K562 (cell line): ENCODE measurements at regions not wholly inside any gene's neighbourhood (a gene's known extent, or its start where the extent isn't known, plus 50 kb on each side); places are given as distances from the start of the nearest gene placed in this dataset.
A peak's percentile ranks its signal among the peaks of the same experiment; 100 is the strongest.

ENCODE experiments used
- ATAC-seq: fragments of 200-7000 bp; cut with Tn5 transposase; 3 replicates; pipeline ENCODE4 v1.9.1; 2020; ENCODE audit warnings: moderate library complexity
- BruUV-seq: library from RNA; stranded (reverse); fragments of 400-500 nt; replicated peaks from 2 replicates; lab custom pipeline; 2021; lab: Mats Ljungman, UMichigan
- CTCF ChIA-PET: fragments of 300-600 bp; formaldehyde crosslinking; extraction: SDS; loops from one replicate; lab custom pipeline; 2021; ENCODE audit warnings: low intra/inter-chr PET ratio; lab: Yijun Ruan, JAX
- POLR2A ChIA-PET: fragments of 300-600, 350-650 bp; sonication (Branson Sonifier 250); formaldehyde crosslinking; extraction: SDS; loops from one replicate; lab custom pipeline; 2021; ENCODE audit warnings: antibody characterized with exemption, inconsistent platforms; lab: Yijun Ruan, JAX
- DNase-seq, 4 experiments: peaks; one replicate each; pipeline versions ENCODE4 v3.0.0 to v3.0.0-alpha.2; 2011 to 2018; ENCODE audit warnings: low spot score in 3 of 4, mixed read lengths in 3 of 4; ENCODE audit errors: extremely low read depth in 1 of 4
- FAIRE-seq: peaks from 2 replicates; lab custom pipeline; 2011; peaks lifted over from hg19 to GRCh38; lab: Jason Lieb, UNC
- H2AFZ ChIP-seq: 2 replicates; pipeline ENCODE4 v1.6.0; 2011; ENCODE audit warnings: low read depth, low read length, control low read depth, inconsistent platforms
- H3K27ac ChIP-seq: fragments of 200-600 bp; 3 replicates; pipeline ENCODE4 v1.8.0; 2011; ENCODE audit warnings: low read depth, mild to moderate bottlenecking, control low read depth, inconsistent platforms, low read length, moderate library complexity, mixed read lengths; ENCODE audit errors: extremely low read depth
- H3K27me3 ChIP-seq, 2 experiments: fragments of 300-600 bp in 1 of 2; 2 replicates in 1 of 2; 3 replicates in 1 of 2; pipeline versions ENCODE4 v1.6.0 to v1.8.0; 2011; ENCODE audit warnings: inconsistent platforms in 2 of 2, low read length in 2 of 2, mild to moderate bottlenecking in 1 of 2, mixed read lengths in 1 of 2, moderate library complexity in 1 of 2; ENCODE audit not compliant: control insufficient read depth in 2 of 2, insufficient read depth in 2 of 2
- H3K36me3 ChIP-seq: fragments of 300-600 bp; 3 replicates; pipeline ENCODE4 v1.8.0; 2011; ENCODE audit warnings: mild to moderate bottlenecking, low read length, inconsistent platforms; ENCODE audit not compliant: control insufficient read depth, insufficient read depth
- H3K4me1 ChIP-seq, 2 experiments: fragments of 200-600 bp in 1 of 2; replicated peaks in 1 of 2; 2 replicates in 1 of 2; 3 replicates in 1 of 2; pipeline versions ENCODE4 v1.5.1 to v1.8.0; 2011; ENCODE audit warnings: inconsistent platforms in 2 of 2, low read length in 2 of 2, mild to moderate bottlenecking in 1 of 2, mixed read lengths in 1 of 2, moderate library complexity in 1 of 2; ENCODE audit not compliant: control insufficient read depth in 2 of 2, insufficient read depth in 2 of 2
- H3K4me2 ChIP-seq: 2 replicates; pipeline ENCODE4 v1.6.1; 2011; ENCODE audit warnings: low read length, control low read depth, inconsistent platforms, mixed read lengths; ENCODE audit not compliant: insufficient read depth
- H3K4me3 ChIP-seq: fragments of 200-600 bp; sonication (generic), shearing (Covaris generic); 2 replicates; pipeline ENCODE4 v1.5.1; 2016; ENCODE audit warnings: control low read depth, inconsistent platforms
- H3K79me2 ChIP-seq: fragments of 200-600 bp; 3 replicates; pipeline ENCODE4 v1.8.0; 2011; ENCODE audit warnings: low read length, inconsistent platforms; ENCODE audit not compliant: control insufficient read depth, insufficient read depth
- H3K9ac ChIP-seq, 2 experiments: 2 replicates each; pipeline versions ENCODE4 v1.6.0 to v1.6.1; 2011; ENCODE audit warnings: low read depth in 2 of 2, low read length in 2 of 2, control low read depth in 1 of 2, inconsistent platforms in 1 of 2, mild to moderate bottlenecking in 1 of 2, mixed read lengths in 1 of 2; ENCODE audit not compliant: insufficient read depth in 1 of 2
- H3K9me1 ChIP-seq: one replicate; pipeline ENCODE4 v1.6.0; 2011; ENCODE audit warnings: inconsistent platforms, mild to moderate bottlenecking, low read length, moderate library complexity; ENCODE audit not compliant: control insufficient read depth, insufficient read depth
- H3K9me3 ChIP-seq: replicated peaks from 2 replicates; pipeline ENCODE4 v1.5.1; 2011; ENCODE audit warnings: low read depth, low read length, inconsistent platforms; ENCODE audit not compliant: control insufficient read depth, insufficient read depth
- H4K20me1 ChIP-seq: replicated peaks from 2 replicates; pipeline ENCODE4 v1.6.1; 2011; ENCODE audit warnings: low read length, inconsistent platforms, mixed read lengths; ENCODE audit not compliant: control insufficient read depth, insufficient read depth
- CHD2 ChIP-seq: IDR thresholded peaks from 2 replicates; pipeline ENCODE4 v1.6.1; 2011; ENCODE audit warnings: low read depth, low read length
- CXXC5 ChIP-seq: fragments of 250-450 bp; sonication (Bioruptor Pico); IDR thresholded peaks from 2 replicates; pipeline ENCODE4 v1.8.0; 2022; ENCODE audit warnings: inconsistent platforms, mild to moderate bottlenecking, moderate library complexity
- FOXK1 ChIP-seq: sonication (generic); formaldehyde crosslinking; IDR thresholded peaks from 2 replicates; pipeline ENCODE4 v1.8.0; 2022; ENCODE audit warnings: missing genetic modification reagents, mild to moderate bottlenecking, borderline replicate concordance
- FOXM1 ChIP-seq, 2 experiments: fragments of 450-650 bp in 1 of 2; sonication (generic) in 1 of 2; formaldehyde crosslinking in 1 of 2; IDR thresholded peaks; 2 replicates each; pipeline versions ENCODE4 v1.6.1 to v1.9.0; 2017 to 2022; ENCODE audit warnings: low read depth in 2 of 2, mild to moderate bottlenecking in 2 of 2, missing genetic modification reagents in 1 of 2, moderate library complexity in 1 of 2
- WGBS: fragments of 100-300 bp; shearing (Covaris generic); methylation state at CpG from one replicate; pipeline ENCODE4 v1.1.6; 2016; ENCODE audit warnings: low coverage, mixed read lengths; ENCODE audit not compliant: insufficient coverage; ENCODE audit errors: missing lambda C conversion rate; 5-methylcytosine and 5-hydroxymethylcytosine counted together
- in situ Hi-C: fragments of 300-500 bp; cut with MboI; formaldehyde crosslinking; loops from 4 replicates; pipeline ENCODE4 v1.15.0; 2018; ENCODE audit warnings: inconsistent platforms, mixed read lengths
- intact Hi-C: fragments of 100-400 bp; cut with micrococcal nuclease; formaldehyde crosslinking; loops from 2 replicates; pipeline ENCODE4 v1.14.2; 2022
- TF ChIP-seq, protein P1 (sequence below): fragments of 250-450 bp; sonication (Bioruptor Pico); IDR thresholded peaks from 2 replicates; pipeline ENCODE4 v1.4.0; 2020; ENCODE audit warnings: mild to moderate bottlenecking, moderate library complexity, borderline replicate concordance
- TF ChIP-seq, protein P2 (sequence below), 2 experiments: fragments of 450-650 bp in 1 of 2; sonication (generic) in 1 of 2; formaldehyde crosslinking in 1 of 2; IDR thresholded peaks in 1 of 2; conservative IDR thresholded peaks in 1 of 2; 2 replicates each; pipeline versions ENCODE4 v1.6.1 to v1.8.1; 2016 to 2023; ENCODE audit warnings: mild to moderate bottlenecking in 2 of 2, moderate library complexity in 2 of 2, inconsistent platforms in 1 of 2, missing genetic modification reagents in 1 of 2

DNA sequence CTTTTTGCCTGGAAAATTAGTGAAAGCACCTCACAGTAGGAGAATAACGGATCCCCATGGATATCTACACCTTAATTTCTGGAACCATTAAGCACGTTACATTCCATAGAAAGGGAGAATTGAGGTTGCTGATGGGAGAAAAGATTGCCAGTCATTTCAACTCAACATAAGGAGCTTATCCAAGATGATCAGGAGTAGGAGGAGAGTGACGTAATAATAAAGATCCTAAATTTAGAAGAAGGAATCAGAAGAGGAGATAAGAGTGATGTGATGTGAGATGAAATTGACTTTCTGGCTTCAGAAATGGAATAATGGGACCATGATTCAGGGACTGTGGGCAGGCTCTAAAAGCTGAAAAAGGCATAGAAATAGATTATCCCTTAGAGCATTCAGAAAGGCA, 1017.8 kb upstream of the CHAC2 start:
- H2AFZ ChIP-seq = no peak overlapping the region
- 0% methylated on average over 3 of the region's 3 CpGs for WGBS
- H3K4me2 ChIP-seq = no peak overlapping the region
- FAIRE-seq (no peak), DNase-seq (no peak), ATAC-seq (no peak)
- in situ Hi-C loops = no loop called here
- H3K27me3 ChIP-seq = no peaks in the 10 kb centered on the region
- H3K79me2 ChIP-seq = no peaks in the 10 kb centered on the region
- no peak overlapping the region for H3K27ac ChIP-seq
- no peaks in the 10 kb centered on the region for H4K20me1 ChIP-seq
- H3K36me3 ChIP-seq = no peaks in the 10 kb centered on the region
- intact Hi-C loops = no loop called here
- ChIA-PET CTCF (no interaction called here), POLR2A (no interaction called here)
- H3K9me1 ChIP-seq = no peaks in the 10 kb centered on the region
- no peak overlapping the region for H3K9ac ChIP-seq
- H3K4me3 ChIP-seq = no peak overlapping the region
- no peaks in the 10 kb centered on the region for H3K4me1 ChIP-seq
- TF ChIP-seq FOXK1 (CRISPR knock-in tag) (no peak), CXXC5 (CRISPR knock-in tag) (no peak)
- TF ChIP-seq, protein P1, sequence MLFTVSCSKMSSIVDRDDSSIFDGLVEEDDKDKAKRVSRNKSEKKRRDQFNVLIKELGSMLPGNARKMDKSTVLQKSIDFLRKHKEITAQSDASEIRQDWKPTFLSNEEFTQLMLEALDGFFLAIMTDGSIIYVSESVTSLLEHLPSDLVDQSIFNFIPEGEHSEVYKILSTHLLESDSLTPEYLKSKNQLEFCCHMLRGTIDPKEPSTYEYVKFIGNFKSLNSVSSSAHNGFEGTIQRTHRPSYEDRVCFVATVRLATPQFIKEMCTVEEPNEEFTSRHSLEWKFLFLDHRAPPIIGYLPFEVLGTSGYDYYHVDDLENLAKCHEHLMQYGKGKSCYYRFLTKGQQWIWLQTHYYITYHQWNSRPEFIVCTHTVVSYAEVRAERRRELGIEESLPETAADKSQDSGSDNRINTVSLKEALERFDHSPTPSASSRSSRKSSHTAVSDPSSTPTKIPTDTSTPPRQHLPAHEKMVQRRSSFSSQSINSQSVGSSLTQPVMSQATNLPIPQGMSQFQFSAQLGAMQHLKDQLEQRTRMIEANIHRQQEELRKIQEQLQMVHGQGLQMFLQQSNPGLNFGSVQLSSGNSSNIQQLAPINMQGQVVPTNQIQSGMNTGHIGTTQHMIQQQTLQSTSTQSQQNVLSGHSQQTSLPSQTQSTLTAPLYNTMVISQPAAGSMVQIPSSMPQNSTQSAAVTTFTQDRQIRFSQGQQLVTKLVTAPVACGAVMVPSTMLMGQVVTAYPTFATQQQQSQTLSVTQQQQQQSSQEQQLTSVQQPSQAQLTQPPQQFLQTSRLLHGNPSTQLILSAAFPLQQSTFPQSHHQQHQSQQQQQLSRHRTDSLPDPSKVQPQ (CRISPR knock-in tag) = no peak
- H3K9me3 ChIP-seq = no peaks in the 10 kb centered on the region
- BruUV-seq = no TSS peak

DNA sequence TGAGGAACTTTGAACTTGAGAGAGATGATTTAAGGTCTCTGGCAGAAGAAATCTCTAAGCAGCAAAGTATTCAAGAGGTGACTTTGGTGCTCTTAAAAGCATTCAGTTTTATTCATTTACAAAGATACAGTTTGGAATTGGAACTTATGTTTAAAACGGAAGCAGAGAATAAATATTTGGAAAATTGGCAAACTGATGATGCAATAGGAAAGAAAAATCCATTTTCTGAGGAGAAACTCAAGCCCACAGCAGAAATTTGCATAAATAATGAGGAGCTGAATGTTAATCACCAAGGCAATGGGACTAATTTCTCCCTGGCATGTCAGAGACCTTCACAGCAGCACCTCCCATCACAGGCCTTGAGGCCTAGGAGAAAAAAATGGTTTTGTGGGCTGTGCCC, 1022.5 kb upstream of the CHAC2 start:
- no peaks in the 10 kb centered on the region for H3K36me3 ChIP-seq
- no peaks in the 10 kb centered on the region for H3K4me1 ChIP-seq
- POLR2A ChIA-PET = no interaction called here
- no peaks in the 10 kb centered on the region for H3K79me2 ChIP-seq
- FAIRE-seq = no peak
- H4K20me1 ChIP-seq = no peaks in the 10 kb centered on the region
- intact Hi-C loops = no loop called here
- BruUV-seq = no TSS peak
- WGBS = 0% methylated on average over 1 of the region's 1 CpG
- H3K27me3 ChIP-seq = no peaks in the 10 kb centered on the region
- CTCF ChIA-PET = no interaction called here
- DNase-seq = no peak
- no peak overlapping the region for H3K4me2 ChIP-seq
- H3K27ac ChIP-seq = no peak overlapping the region
- in situ Hi-C loops = no loop called here
- no peak for ATAC-seq
- TF ChIP-seq, protein P2, sequence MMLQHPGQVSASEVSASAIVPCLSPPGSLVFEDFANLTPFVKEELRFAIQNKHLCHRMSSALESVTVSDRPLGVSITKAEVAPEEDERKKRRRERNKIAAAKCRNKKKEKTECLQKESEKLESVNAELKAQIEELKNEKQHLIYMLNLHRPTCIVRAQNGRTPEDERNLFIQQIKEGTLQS (IDR thresholded peaks at IDR 0.05) = peak; percentile 40; the same call in 1 of the 2 replicates
- TF ChIP-seq, protein P2 (CRISPR knock-in tag; conservative IDR thresholded peaks at IDR 0.05) = no peak
- no peak for TF ChIP-seq CHD2
- no peak for TF ChIP-seq FOXM1 (IDR thresholded peaks at IDR 0.05; ENCODE audit: low read depth)
- TF ChIP-seq FOXM1 (CRISPR knock-in tag; IDR thresholded peaks at IDR 0.05; ENCODE audit: low read depth) = no peak
- no peak overlapping the region for H3K9ac ChIP-seq
- no peaks in the 10 kb centered on the region for H3K9me1 ChIP-seq
- no peak overlapping the region for H3K4me3 ChIP-seq
- no peaks in the 10 kb centered on the region for H3K9me3 ChIP-seq
- H2AFZ ChIP-seq = no peak overlapping the region
